GM23248 (cell line): ENCODE measurements at regions not wholly inside any gene's neighbourhood (a gene's known extent, or its start where the extent isn't known, plus 50 kb on each side); places are given as distances from the start of the nearest gene placed in this dataset.

Source experiments
- EZH2 ChIP-seq: fragments of 200-600 bp; sonication (generic); IDR thresholded peaks from 2 replicates; pipeline ENCODE4 v1.6.1; 2018; ENCODE audit warnings: antibody characterized with exemption, mild to moderate bottlenecking; ENCODE audit not compliant: insufficient read depth, poor library complexity, severe bottlenecking
- EZH2phosphoT487 ChIP-seq: fragments of 200-600 bp; sonication (generic); IDR thresholded peaks from 2 replicates; pipeline ENCODE4 v1.6.1; 2018; ENCODE audit warnings: antibody characterized with exemption, moderate library complexity, mild to moderate bottlenecking, low read depth; ENCODE audit not compliant: insufficient read depth

DNA sequence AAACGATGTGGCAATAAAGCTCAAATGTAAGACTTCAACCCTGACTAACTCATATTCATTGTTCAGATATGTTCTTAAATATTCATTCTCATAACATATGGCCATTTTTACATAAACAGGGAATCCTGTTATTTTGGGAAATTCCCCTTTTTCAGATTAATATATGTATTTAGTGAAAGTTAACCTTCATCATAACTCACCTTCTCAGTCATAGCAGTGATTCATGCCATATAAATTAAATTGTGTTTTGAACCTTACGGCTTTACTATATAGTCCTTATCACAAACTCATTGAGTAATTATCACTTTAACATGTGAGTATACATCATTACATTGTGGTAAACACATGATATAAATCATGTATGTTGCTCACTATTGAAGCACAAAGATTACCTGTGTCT is 392.5 kb upstream of the TRAM1L1 start:
- TF ChIP-seq EZH2 (no peak), EZH2phosphoT487 (no peak)
